Pons (tissue), 1 donor: ENCODE measurements at regions not wholly inside any gene's neighbourhood (a gene's known extent, or its start where the extent isn't known, plus 50 kb on each side); places are given as distances from the start of the nearest gene placed in this dataset.
A peak's percentile ranks its signal among the peaks of the same experiment; 100 is the strongest.

Experiments
- DNase-seq: peaks from one replicate; pipeline ENCODE4 v3.0.0-alpha.2; 2016; ENCODE audit warnings: low spot score

DNA sequence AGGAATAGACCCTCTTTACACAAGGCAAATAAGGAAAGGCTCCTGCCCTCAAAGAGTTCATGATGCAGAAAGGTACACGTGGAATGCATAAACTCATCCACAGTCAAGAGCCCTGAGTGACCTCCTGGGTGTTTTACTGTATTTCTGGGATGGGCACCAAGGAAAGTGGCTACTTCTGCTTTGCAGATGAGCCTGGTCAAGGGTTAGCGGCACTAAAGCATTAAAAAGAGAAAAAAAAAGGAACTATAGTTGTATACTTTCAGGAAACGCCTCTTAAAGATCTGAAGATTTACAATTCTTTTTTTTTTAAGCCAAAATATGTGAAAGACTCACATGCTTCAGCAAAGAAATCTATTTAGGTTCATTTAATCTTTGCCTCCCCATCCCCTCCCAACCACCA is 366.2 kb upstream of the PDE4D start:
- DNase-seq, result peak; percentile 20

DNA sequence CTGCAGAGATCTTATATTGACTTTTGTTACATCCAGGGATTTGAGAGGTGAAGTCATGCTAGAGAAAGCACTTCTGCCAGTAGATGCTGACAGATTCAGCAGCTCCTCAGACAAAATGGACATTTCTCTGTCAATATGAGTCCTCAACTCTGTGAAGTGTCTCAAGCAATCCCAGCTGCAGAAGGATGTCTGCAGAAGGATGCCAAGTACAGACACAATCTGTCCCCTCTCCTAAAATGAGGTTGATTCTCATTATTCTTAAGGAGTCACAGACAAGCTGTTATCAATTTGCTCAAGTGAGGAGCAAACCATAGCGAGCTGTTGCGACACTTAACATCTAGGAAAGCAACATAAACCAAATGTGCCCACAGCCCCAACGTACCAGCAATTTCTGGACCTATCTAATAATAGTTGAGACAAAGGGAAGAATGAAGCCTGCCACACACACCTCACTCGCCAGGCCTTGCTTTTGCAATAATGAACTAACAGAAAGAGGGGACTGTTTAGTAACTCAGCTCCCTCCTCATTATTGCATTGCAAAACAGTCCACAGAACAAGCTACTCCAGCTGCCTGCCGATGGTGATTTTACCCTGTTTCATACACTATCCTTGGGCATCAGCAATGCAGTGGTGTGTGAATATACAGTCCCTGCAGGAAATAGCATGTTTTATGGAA is 364.2 kb upstream of the PDE4D start:
- DNase-seq, result no peak

DNA sequence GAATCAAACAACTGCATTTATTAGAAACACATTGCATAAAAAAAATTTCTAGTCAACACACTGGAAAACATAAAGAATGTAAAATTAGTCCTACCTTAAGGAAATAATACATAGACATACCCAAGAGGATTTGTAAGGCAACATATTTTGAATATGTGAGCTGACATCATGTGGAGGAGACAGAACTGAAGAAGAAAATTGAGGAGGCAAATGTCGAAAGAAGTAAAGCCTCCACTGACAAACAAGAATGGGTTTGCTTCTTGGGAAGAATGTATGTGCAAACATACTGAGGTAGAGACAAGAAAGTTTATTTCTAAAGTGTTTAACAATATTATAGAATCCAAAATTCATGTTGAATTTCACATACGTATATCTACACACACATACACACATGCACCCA is 363.0 kb upstream of the PDE4D start:
- DNase-seq, result no peak

DNA sequence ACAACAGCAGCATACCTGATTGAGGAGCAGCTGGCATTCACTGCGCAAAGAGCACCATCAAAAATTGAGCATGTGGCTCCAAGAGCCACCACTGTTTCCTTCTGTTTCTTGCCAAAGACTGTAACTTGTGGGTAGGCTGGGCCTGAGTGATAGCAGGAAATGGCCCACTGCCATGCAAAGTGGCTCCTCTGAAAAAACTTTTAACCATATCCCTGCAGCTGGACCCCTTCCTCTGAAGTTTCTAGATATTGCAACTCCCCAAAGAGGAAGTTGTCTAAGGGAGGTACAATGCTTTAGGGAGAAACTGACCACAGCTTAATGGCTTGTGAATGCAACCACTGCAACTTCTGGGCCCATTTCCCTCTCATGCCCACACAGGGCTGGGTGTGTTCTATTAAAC is 355.4 kb upstream of the PDE4D start:
- peak; percentile 78 for DNase-seq

DNA sequence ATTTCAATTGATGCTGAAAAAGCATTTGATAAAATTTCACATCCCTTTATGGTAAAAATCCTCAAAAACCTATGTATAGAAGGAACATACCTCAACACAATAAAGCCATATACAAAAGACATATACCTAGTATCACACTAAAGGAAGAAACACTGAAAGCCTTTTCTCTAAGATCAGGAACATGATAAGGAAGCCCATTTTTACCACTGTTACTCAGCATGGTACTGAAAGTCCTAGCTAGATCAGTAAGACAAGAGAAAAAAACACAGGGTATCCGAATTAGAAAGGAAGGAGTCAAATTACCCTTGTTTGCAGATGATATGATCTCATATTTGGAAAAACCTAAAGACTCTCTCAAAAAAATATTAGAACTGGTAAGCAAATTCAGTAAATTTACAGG is 350.2 kb upstream of the PDE4D start:
- no peak for DNase-seq

DNA sequence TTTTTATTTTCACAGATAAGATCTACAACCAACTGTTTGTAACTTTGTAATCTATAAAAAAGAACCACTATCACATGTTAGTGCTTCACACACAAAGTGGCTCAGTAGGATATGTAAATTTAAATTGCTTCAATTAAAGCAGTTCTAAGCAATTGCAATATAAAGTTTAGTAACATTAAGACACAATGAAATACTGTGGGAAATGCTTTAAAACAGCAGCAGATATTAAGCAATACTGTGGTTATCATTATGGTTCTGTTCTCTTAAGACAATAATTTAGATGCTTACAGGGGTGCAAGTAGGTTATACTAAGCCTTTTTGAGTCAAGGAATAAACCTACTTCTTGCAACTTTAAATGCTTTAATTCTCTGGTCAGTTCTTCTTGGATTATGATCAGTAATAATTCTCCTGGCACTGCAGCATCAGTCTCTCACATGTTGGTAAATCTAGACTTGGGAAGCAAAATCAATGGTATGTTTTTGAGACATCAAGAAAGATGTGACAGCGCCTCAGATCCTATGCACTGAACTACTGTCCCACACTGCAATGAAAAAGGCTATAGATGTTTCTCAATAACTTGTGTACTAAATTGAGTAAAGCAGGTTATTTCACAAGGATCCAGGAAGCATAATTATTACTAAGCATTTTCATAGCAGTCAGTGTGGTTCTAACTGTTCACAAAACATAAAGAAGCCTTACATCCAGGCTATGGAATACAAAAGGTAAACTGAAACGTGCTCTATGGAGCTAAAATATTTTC is 338.7 kb upstream of the PDE4D start:
- no peak for DNase-seq

DNA sequence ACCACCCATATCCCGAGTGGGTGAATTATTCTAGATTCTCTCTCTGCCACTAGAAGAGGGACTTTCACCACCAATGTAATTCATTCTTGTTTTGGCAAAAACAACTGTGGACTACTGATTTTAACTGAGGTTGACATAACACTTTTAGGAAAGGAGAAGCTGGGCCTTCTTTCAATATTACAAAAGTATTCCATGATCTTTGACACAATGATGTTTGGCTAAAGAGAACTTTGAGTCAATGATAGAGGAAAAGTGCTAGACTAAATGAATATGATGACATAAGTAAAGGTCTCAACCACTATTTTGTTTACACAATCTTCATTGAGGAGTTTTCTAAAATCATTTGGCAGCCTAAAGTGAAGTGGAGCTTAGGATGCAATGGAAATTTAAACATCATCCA is 336.9 kb upstream of the PDE4D start:
- no peak for DNase-seq

DNA sequence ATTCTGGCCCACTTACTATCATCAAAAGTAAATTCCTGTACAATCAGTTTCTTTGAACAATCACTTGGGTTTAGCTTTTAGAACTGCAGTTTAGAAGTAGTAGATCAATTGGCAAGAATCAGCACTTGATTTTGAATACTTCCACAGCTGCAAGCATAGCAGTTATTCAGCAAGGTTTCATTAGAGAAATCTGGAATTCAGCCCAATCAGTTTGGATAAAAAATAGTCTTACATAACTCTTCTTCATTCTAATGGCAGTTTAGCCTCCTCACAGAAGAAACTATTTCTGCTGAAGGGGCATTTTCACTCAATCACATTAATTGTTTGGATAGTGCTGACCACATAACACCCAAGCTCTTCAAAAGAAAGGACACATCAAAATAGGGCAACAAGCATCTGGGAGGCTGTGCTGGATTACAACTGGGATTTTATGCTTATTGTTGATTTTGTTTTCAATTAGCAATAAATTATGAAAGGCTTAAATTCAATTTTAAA is 336.2 kb upstream of the PDE4D start:
- DNase-seq, result no peak

DNA sequence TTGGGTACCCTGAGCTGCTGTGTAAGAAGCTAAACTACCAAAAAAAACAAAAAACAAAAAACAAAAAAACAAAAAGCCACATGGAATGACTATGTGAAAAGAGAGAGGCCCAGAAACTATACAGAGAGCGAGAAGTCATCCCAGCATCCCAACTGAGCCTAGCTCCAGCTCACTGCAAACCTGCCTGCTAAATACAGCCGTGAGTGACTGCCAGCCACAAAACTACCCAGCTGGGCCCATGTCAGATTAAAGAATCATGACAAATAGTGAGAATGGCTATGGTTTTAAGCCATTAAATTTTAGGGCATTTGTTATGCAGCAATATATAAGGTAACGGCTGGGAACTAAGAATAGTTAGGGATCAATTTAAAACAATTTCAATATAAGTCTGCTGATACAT is 335.1 kb upstream of the PDE4D start:
- no peak for DNase-seq

DNA sequence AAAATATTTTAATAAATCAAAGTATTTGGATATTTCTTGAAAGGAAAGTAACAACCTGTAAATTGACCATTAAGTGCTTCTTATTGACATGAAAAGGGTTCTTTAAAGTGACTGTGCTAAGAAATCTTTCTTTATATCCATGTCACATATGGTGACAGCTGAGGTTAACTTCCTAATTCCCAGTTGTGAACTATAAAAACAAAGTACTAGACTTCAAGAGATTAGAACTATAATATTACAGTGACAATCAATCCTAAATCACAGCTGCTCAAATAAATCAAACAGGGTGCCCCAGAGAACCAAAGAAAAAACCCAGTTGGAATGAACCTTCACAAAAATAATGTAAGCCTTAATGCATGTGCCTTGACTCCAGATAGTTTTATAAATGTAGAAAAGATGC is 332.6 kb upstream of the PDE4D start:
- no peak for DNase-seq

DNA sequence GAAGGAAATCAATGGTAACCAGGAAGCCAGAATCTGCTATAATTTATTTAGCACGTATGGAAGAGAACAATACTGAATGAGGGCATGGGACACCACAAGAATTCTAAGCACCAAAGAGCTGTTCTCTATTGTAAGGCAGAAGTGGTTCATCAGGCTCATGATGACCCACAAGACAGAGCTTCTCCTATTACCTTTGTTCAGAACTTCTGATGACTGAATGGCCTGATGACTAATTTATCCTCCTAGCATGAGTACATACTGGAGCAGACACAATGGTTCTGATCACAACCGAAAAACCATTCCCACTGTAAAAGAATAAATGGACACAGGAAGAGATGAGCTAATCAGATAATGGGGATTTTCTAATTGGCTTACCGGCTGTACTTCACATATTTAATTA is 329.8 kb upstream of the PDE4D start:
- DNase-seq, result peak; percentile 55

DNA sequence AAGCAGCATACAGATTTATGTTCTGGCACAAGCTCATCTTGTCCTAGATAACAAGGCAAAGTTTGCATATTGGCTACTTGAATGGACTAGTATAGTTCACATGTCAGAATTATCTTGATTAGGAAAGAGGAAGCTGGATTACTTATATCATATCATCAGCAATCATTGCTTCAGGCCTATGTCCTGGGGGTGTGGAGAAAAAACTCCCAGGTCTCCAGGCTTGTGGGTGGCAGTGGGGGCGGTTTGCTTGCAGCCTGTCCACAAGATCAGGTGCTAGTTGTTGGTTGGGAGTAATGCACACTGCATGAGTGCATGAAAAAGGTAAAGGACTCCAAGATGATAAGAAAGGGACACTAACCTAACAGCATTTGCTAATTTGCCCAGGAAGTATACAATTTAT is 326.4 kb upstream of the PDE4D start:
- no peak for DNase-seq

DNA sequence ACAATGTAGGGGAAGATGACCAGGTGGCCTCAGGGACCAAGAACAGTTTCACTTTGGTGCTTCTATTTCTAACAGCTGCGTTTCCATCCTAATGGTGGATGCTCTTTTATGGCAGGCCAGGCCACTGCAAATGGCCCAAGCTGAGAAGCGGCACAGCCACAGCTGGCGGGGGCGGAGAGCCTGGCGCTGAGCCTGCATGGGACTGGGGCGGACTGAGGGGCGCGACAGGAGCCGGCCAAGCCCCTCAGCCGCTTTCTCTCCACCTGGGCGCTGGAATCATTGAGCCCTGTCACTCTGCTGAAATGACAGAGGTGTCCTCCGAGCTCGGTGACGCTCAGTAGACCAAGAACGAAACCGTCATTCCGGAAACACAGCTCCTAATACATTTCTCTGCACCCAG is 317.3 kb upstream of the PDE4D start:
- no peak for DNase-seq

DNA sequence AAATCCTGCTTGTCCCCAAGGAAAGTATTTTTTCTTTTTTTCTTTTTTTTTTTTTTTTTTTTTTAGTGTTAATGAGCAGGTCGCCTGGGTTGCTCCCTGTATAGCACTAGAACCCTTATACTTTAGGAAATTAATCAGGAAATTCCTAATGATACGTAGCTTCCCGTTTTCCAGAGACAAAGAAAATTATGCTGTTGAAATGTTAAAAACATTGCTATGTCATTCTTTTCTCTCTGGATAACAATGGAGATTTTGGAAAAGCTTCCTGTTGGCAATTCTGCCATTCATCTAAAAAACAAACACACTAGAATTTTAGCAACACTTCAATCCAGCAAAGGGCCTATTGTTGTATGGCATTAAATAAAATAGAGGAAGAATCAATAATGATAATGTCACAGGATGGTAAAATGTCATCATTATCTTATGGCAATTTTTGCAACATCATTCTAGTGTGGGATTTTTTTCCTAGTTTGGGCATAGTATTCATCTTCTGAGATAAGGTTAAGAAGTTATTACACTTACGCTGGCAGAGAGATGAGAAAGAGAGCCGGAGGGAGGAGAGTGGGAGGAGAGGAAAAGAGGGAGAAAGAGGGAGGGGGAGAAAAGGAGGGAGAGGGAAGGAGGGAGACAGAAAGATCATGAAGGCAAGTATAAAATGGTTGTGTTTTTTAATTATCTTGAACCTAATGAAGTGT is 315.8 kb upstream of the PDE4D start:
- no peak for DNase-seq

DNA sequence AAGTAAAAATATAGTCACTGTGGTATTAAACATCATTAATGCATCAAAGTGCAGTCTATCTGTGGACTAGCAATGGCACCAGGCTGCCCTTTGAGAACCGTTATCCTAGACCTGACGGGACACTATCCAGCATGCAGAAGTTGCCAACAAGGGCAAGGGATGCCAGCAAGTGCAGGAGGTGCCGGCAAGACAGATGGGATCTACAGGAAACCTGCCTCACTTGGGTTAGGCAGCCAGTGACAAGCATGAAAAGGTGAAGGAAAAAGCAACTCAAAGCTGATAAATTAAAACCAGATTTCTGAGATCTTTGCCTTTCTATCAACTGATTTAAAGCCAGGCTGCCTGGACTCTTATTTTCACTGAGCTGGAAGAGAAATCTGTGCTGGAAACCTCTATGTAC is 315.2 kb upstream of the PDE4D start:
- no peak for DNase-seq

DNA sequence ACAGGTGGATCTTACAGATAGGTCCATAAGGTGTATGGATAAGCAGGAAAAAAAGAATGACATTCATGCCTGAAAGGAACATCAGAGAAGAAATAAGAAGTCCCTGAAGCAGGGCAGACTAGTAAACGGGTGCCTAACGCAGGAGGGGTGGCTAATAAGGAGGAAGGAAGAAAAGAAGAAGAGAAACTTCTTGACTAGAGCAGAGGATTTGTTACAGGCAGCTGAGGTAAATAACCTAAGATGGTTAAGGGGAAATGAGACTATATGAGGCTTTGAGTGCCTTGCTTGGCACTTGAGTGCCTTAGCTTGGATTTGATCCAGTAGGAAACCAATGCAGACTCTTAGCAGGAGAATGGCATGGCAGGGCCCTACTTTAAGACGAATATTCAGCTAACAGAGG is 313.5 kb upstream of the PDE4D start:
- peak; percentile 74 for DNase-seq

DNA sequence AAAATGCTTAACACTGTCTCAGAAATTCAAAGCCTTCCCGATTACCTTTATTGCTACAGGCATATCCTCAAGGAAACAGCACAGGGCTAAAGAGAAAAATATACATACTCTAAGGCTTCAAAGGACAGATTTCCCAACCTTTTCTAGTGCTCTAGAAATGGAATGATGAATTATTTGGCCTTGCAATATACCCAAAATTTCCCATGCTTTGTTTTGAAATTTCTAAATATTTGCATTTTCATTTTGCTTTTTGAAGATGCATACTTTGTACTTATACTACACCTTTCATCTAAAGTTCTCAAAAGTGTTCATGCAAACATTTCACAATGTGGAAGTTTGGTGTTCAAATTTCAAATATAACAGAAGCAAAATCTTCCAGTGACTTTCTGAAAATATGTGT is 312.7 kb upstream of the PDE4D start:
- no peak for DNase-seq

DNA sequence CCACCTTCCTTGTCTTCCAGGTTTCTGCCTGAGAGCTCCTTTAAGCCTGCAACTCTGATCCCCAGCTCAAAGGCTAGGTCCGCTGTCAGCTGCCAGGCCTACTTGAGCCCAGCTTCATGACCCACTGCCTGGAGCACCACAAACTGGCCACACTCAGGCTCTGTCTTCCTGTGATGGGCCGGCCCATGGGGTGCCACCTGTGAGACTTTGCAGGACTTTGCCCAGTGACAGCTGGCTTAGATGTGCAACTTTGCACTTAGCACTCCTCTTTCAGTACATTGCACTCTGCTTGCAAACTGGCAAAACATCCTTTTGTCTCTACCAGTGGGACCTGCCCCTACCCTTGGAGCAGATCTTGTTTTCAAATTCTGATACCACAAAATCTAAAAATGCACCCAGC is 311.5 kb upstream of the PDE4D start:
- DNase-seq, result no peak

DNA sequence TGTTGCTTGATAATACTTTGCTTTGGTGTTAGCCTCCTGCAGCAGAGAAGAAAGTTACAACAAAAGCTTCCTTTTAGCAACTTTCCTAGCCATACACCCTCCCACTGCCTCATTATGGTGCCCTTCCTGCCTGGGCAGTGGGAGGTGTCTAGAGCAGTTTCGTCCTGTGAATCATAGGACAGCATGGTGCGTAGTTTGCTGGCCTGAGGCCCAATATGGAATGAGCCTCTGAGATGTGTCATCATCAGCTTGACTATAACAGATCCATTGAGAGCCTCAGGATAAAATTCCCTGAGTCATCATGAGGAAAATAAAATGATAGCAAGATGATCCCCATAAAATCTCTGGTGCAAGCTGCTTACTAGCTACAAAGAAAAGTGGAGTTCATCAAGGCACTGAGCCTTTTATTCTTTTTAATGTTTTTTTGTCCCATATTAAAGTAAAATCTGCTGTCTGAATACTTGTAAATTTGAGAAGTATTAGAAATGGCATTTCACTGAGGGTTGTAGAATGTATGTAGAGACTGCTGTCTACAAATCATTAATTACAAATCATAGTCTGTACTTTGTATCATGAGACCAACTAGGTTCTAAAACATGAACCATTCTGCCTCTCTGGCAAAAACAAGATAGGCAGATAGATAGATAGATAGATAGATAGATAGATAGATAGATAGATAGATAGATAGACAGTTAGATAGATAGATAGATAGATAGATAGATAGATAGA is 303.0 kb upstream of the PDE4D start:
- DNase-seq, result no peak

DNA sequence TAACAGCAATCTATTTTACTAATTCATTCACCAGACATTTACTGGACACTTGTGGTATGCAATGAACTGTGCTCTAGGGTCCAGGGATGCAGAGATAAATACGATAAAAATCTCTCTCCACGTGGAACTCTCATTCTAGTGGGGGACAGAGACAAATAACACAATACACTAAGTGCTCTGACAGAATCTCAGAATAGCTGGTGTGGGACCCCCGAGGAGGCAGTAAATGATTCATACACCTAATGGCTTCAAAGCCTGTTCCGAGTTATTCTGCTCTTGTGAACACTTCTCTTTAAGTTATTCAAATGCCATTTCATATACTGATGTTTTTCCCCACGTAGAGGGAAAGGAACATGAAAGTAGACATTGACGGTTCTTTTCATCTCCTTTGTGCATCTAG is 302.0 kb upstream of the PDE4D start:
- no peak for DNase-seq

DNA sequence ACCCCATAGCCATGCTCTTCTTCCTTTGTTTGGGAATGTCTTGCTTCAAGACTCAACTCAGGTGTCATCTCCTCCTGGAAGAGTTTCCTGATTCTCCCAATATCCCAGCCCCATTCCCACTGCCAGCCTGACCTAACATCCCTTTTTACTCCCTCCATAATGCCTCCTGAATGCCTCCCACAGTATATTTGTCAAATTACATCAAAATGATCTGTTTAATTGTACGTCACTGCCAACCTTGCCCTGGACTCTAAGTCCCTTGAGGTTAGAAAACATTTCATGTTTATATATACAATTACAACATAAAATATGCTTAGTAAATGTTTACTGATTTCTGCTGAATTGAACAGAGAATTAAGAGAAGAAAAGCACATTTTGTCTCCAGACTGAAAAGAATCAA is 301.6 kb upstream of the PDE4D start:
- DNase-seq, result no peak
